ENCODE measurements at regions not wholly inside any gene's neighbourhood (a gene's known extent, or its start where the extent isn't known, plus 50 kb on each side); places are given as distances from the start of the nearest gene placed in this dataset.

GRCh38 chr2:12417786-12418185, 298.9 kb upstream of the TRIB2 start:
- no peak for TF ChIP-seq CTCF (conservative IDR thresholded peaks at IDR 0.05; ENCODE audit: low read length)
- TF ChIP-seq EZH2phosphoT487 (IDR thresholded peaks at IDR 0.05; ENCODE audit: borderline replicate concordance, low read depth, low read length) = no peak
